ENCODE measurements at regions not wholly inside any gene's neighbourhood (a gene's known extent, or its start where the extent isn't known, plus 50 kb on each side); places are given as distances from the start of the nearest gene placed in this dataset.

DNA sequence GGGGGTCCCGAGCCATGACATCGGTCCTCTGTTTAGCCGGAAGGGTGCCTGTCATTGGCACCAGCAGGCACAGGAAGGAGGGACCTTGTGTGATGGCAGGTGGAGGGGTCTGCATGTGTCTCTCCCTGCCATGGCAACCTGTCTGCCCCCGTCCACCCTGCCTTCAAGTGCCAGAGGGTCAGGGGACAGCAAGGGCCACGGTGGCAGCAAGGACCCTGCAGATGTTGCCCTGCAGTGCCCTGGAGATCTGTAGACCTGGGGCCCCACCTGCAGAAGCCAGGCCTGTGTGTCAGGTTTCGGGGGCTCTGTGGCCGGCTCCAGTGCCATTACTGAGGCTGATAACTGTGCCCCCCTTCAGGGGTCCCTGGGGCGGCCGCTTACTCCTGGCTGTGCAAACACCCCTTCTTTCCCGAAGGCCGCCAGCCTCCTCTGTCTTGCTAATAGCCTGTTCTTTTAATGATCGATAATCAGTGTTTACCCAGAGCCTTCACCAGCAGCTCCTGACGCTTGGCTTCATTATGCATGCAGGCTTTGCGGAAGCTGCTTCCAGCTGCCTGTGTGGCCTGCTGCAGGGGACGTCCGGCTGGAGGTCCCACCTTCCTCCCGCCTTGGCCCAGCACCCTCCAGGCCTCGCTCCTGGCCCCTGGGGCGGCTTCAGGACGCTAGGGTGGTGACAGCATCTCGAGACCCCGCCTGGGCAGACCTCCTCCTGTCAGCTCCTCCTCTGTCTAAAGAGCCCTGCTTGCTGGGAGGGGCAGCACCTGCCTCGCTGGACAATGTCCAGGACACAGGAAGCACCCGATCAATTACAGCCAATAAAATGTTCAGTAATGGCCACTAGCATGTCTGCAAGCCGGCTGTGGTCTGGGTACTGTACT lies 153.0 kb downstream of the KIF26A start:
- Histone ChIP-seq H3K27me3 (ENCODE audit: insufficient read depth, low read length, poor library complexity) (no peaks in the 10 kb centered on the region), H4K20me1 (ENCODE audit: insufficient read depth, low read length) (no peaks in the 10 kb centered on the region), H3K4me1 (ENCODE audit: insufficient read depth, low read length) (no peaks in the 10 kb centered on the region), H3K27ac (ENCODE audit: low read length) (no peak overlapping the region), H3K4me3 (ENCODE audit: low read depth in 1 of 2, low read length in 2 of 2) (no peak overlapping the region), H3K79me2 (ENCODE audit: insufficient read depth, low read length) (no peaks in the 10 kb centered on the region), H3K4me2 (ENCODE audit: insufficient read depth, low read length) (no peak overlapping the region), H3K36me3 (ENCODE audit: insufficient read depth, low read length) (no peaks in the 10 kb centered on the region), H3K9ac (ENCODE audit: low read depth, low read length) (no peak overlapping the region), H3K9me3 (ENCODE audit: insufficient read depth, low read length, severe bottlenecking) (peaks cover 9% of the 10 kb centered on the region), H2AFZ (ENCODE audit: low read depth, low read length) (no peak overlapping the region)
- TF ChIP-seq EZH2 (IDR thresholded peaks at IDR 0.05; ENCODE audit: borderline replicate concordance, low read depth, low read length, severe bottlenecking), result no peak
- no peak for TF ChIP-seq CTCF (IDR thresholded peaks at IDR 0.05; ENCODE audit: borderline replicate concordance, extremely low read depth, low read length, poor library complexity, severe bottlenecking)
- ATAC-seq (ENCODE audit: insufficient read depth, low read depth) (no peak), DNase-seq (no peak)

DNA sequence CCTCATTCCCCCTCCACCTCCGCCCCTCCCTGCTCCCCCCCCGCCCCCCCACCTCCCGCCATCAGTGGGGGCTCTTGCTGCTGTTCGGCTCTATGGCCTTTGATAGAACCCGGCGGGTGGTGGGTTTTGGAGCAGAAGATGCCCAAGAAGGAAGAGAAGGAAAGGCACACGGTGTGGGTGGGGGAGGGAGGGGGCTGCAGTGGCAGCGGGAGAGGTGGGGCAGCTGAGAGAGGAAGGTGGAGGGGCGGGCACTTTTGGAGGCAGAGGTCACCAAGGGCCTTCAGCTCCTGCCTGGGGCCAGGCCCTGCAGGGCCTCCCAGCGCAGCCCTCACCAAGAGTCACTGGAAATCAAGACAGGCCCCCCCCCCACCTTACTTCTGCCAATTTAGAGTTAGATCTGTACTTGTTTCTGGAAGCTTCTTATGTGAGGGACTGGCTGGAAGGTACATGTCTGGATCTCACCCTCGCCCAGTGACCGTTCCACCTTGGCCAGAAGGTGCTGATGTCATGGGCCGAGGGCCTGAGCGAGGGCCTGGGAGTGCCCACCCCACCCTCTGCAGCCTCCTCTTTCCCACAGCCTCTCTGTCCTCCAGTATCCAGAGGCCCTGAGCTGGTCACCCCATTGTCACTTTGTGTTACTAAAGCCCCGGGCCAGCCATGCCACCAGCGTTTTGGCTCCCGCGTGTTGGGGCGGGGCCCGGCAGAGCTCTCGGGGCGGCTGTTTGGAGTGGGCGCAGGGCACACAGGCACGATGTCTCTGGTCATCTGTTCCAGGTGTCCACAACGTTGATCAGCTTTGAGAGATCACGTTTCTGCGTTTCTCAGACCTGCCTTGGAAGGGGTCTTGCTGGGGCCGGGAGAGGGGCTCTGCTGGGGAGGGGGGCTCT lies 153.9 kb downstream of the KIF26A start:
- Histone ChIP-seq H3K9ac (ENCODE audit: low read depth, low read length) (no peak overlapping the region), H2AFZ (ENCODE audit: low read depth, low read length) (no peak overlapping the region), H3K27me3 (ENCODE audit: insufficient read depth, low read length, poor library complexity) (no peaks in the 10 kb centered on the region), H3K4me1 (ENCODE audit: insufficient read depth, low read length) (no peaks in the 10 kb centered on the region), H3K27ac (ENCODE audit: low read length) (no peak overlapping the region), H3K79me2 (ENCODE audit: insufficient read depth, low read length) (no peaks in the 10 kb centered on the region), H3K36me3 (ENCODE audit: insufficient read depth, low read length) (no peaks in the 10 kb centered on the region), H3K4me2 (ENCODE audit: insufficient read depth, low read length) (no peak overlapping the region), H3K4me3 (ENCODE audit: low read depth in 1 of 2, low read length in 2 of 2) (no peak overlapping the region), H4K20me1 (ENCODE audit: insufficient read depth, low read length) (no peaks in the 10 kb centered on the region), H3K9me3 (ENCODE audit: insufficient read depth, low read length, severe bottlenecking) (peaks cover 9% of the 10 kb centered on the region)
- DNase-seq (no peak), ATAC-seq (ENCODE audit: insufficient read depth, low read depth) (no peak)
- no peak for TF ChIP-seq EZH2 (IDR thresholded peaks at IDR 0.05; ENCODE audit: borderline replicate concordance, low read depth, low read length, severe bottlenecking)

- H4K20me1 ChIP-seq (ENCODE audit: insufficient read depth, low read length), result no peaks in the 10 kb centered on the region
- no peaks in the 10 kb centered on the region for H3K4me1 ChIP-seq (ENCODE audit: insufficient read depth, low read length)
- no peak overlapping the region for H2AFZ ChIP-seq (ENCODE audit: low read depth, low read length)
- no peak overlapping the region for H3K4me3 ChIP-seq (ENCODE audit: low read depth in 1 of 2, low read length in 2 of 2)
- no peak overlapping the region for H3K9ac ChIP-seq (ENCODE audit: low read depth, low read length)
- H3K27ac ChIP-seq (ENCODE audit: low read length), result no peak overlapping the region
- H3K27me3 ChIP-seq (ENCODE audit: insufficient read depth, low read length, poor library complexity), result no peaks in the 10 kb centered on the region
- H3K4me2 ChIP-seq (ENCODE audit: insufficient read depth, low read length), result no peak overlapping the region
- H3K36me3 ChIP-seq (ENCODE audit: insufficient read depth, low read length), result no peaks in the 10 kb centered on the region
- TF ChIP-seq CTCF (IDR thresholded peaks at IDR 0.05; ENCODE audit: borderline replicate concordance, extremely low read depth, low read length, poor library complexity, severe bottlenecking), result no peak
- no peak for TF ChIP-seq EZH2 (IDR thresholded peaks at IDR 0.05; ENCODE audit: borderline replicate concordance, low read depth, low read length, severe bottlenecking)
- ATAC-seq (ENCODE audit: insufficient read depth, low read depth), result no peak
- H3K9me3 ChIP-seq (ENCODE audit: insufficient read depth, low read length, severe bottlenecking), result peaks cover 8% of the 10 kb centered on the region
- no peaks in the 10 kb centered on the region for H3K79me2 ChIP-seq (ENCODE audit: insufficient read depth, low read length)
- DNase-seq, result no peak
Observed at GRCh38 chr14:104293231-104293841, 154.9 kb downstream of the KIF26A start.
